Gastrocnemius medialis (tissue), 4 donors: ENCODE measurements at regions not wholly inside any gene's neighbourhood (a gene's known extent, or its start where the extent isn't known, plus 50 kb on each side); places are given as distances from the start of the nearest gene placed in this dataset.

ENCODE experiments used
- ATAC-seq, 2 donors: fragments of 150-250 bp; one replicate each; pipeline ENCODE4 v1.9.1; 2016
- DNase-seq, 2 donors: peaks; one replicate each; pipeline ENCODE4 v3.0.0-alpha.2; 2019
- H3K27ac ChIP-seq, 4 donors: fragments of 200-600 bp; sonication (generic); 1 replicate in 1 of 4; 2 replicates in 3 of 4; pipeline ENCODE4 v1.5.1; 2016 to 2018; ENCODE audit warnings: mild to moderate bottlenecking in 2 of 4, moderate library complexity in 1 of 4
- H3K27me3 ChIP-seq, 3 donors: fragments of 200-600 bp; sonication (generic) in 2 of 3; 1 replicate in 1 of 3; 2 replicates in 2 of 3; pipeline versions ENCODE4 v1.5.1 to v1.6.0; 2016 to 2019; ENCODE audit warnings: mild to moderate bottlenecking in 1 of 3, moderate library complexity in 1 of 3
- H3K36me3 ChIP-seq, 2 donors: fragments of 200-600 bp; sonication (generic) in 1 of 2; one replicate each; pipeline ENCODE4 v1.5.1; 2017 to 2018
- H3K4me1 ChIP-seq, 2 donors: fragments of 200-600 bp; sonication (generic) in 1 of 2; one replicate each; pipeline ENCODE4 v1.5.1; 2016 to 2017; ENCODE audit warnings: mild to moderate bottlenecking in 2 of 2
- H3K4me3 ChIP-seq, 4 donors: fragments of 200-600 bp; sonication (generic) in 3 of 4; 1 replicate in 1 of 4; 2 replicates in 3 of 4; pipeline ENCODE4 v1.5.1; 2016 to 2019; ENCODE audit warnings: mild to moderate bottlenecking in 2 of 4
- H3K9me3 ChIP-seq, 3 donors: fragments of 200-600 bp; sonication (generic) in 2 of 3; 1 replicate in 1 of 3; 2 replicates in 2 of 3; pipeline ENCODE4 v1.5.1; 2016 to 2019
- CTCF ChIP-seq, 5 experiments: fragments of 450-650 bp in 3 of 5; fragments of 200-600 bp in 2 of 5; sonication (generic) in 2 of 5; IDR thresholded peaks in 4 of 5; conservative IDR thresholded peaks in 1 of 5; 1 replicate in 4 of 5; 2 replicates in 1 of 5; pipeline ENCODE4 v1.5.1; 2016 to 2019; ENCODE audit warnings: antibody characterized with exemption in 5 of 5, mild to moderate bottlenecking in 3 of 5, moderate library complexity in 3 of 5
- POLR2A ChIP-seq, 2 donors: fragments of 450-650 bp; IDR thresholded peaks; one replicate each; pipeline ENCODE4 v1.6.1; 2017; ENCODE audit warnings: antibody characterized with exemption in 2 of 2, mild to moderate bottlenecking in 2 of 2, moderate library complexity in 2 of 2
- in situ Hi-C, 4 donors: fragments of 200-750 bp; cut with MboI; loops; one replicate each; pipeline versions ENCODE4 v1.15.0 to v1.8.0; 2017; ENCODE audit warnings: low sequenced_read_pairs in 4 of 4
- intact Hi-C: fragments of 100-400 bp; cut with DNase I; formaldehyde crosslinking; loops from one replicate; pipeline ENCODE4 v1.15.1; 2023; ENCODE audit warnings: low total_unique reads

- DNase-seq (no peak), ATAC-seq (no peak)
- Histone ChIP-seq H3K4me1 (no peaks in the 10 kb centered on the region), H3K27ac (no peak overlapping the region), H3K4me3 (no peak overlapping the region), H3K27me3 (no peaks in the 10 kb centered on the region), H3K9me3 (no peaks in the 10 kb centered on the region), H3K36me3 (no peaks in the 10 kb centered on the region)
- intact Hi-C loops (no loop called here), in situ Hi-C loops (no loop called here)
- TF ChIP-seq POLR2A (IDR thresholded peaks at IDR 0.05) (no peak), CTCF (IDR thresholded peaks at IDR 0.05 in 4 of 5, conservative IDR thresholded peaks at IDR 0.05 in 1 of 5) (no peak)
Measured at GRCh38 chr1:4062560-4062959, 162.5 kb upstream of the C1orf174 start.

- in situ Hi-C loops = no loop called here
- no peak overlapping the region for H3K27ac ChIP-seq
Measured at GRCh38 chr1:4062992-4063391, 162.9 kb upstream of the C1orf174 start.

GRCh38 chr1:4063516-4063915 lies 163.4 kb upstream of the C1orf174 start:
- Histone ChIP-seq H3K27me3 (no peaks in the 10 kb centered on the region), H3K9me3 (no peaks in the 10 kb centered on the region), H3K27ac (no peak overlapping the region), H3K4me1 (no peaks in the 10 kb centered on the region), H3K4me3 (no peak overlapping the region), H3K36me3 (no peaks in the 10 kb centered on the region)
- ATAC-seq (no peak), DNase-seq (no peak)
- intact Hi-C loops = no loop called here
- in situ Hi-C loops = no loop called here
- TF ChIP-seq POLR2A (IDR thresholded peaks at IDR 0.05) (no peak), CTCF (IDR thresholded peaks at IDR 0.05 in 4 of 5, conservative IDR thresholded peaks at IDR 0.05 in 1 of 5) (no peak)

More at GRCh38 chr1:4062992-4063391, 162.9 kb upstream of the C1orf174 start:
- H3K36me3 ChIP-seq = no peaks in the 10 kb centered on the region
- no peaks in the 10 kb centered on the region for H3K4me1 ChIP-seq
- intact Hi-C loops = no loop called here
- TF ChIP-seq POLR2A (IDR thresholded peaks at IDR 0.05) (no peak), CTCF (IDR thresholded peaks at IDR 0.05 in 4 of 5, conservative IDR thresholded peaks at IDR 0.05 in 1 of 5) (no peak)
- no peak for ATAC-seq
- H3K27me3 ChIP-seq = no peaks in the 10 kb centered on the region
- H3K4me3 ChIP-seq = no peak overlapping the region
- no peak for DNase-seq
- no peaks in the 10 kb centered on the region for H3K9me3 ChIP-seq

GRCh38 chr1:4064150-4064889 lies 164.2 kb upstream of the C1orf174 start:
- no peak for DNase-seq
- TF ChIP-seq POLR2A (IDR thresholded peaks at IDR 0.05) = no peak
- TF ChIP-seq CTCF (IDR thresholded peaks at IDR 0.05 in 4 of 5, conservative IDR thresholded peaks at IDR 0.05 in 1 of 5) = no peak
- in situ Hi-C loops = no loop called here
- H3K27me3 ChIP-seq = no peaks in the 10 kb centered on the region
- no peak for ATAC-seq
- no peak overlapping the region for H3K27ac ChIP-seq
- intact Hi-C loops = no loop called here
- no peak overlapping the region for H3K4me3 ChIP-seq
- H3K4me1 ChIP-seq = no peaks in the 10 kb centered on the region
- H3K36me3 ChIP-seq = no peaks in the 10 kb centered on the region
- H3K9me3 ChIP-seq = no peaks in the 10 kb centered on the region
